ENCODE measurements at regions not wholly inside any gene's neighbourhood (a gene's known extent, or its start where the extent isn't known, plus 50 kb on each side); places are given as distances from the start of the nearest gene placed in this dataset.

GRCh38 chr4:137934046-137934445 is 308.1 kb downstream of the SLC7A11 start (continued):
- TF ChIP-seq STAT6 (CRISPR knock-in tag; conservative IDR thresholded peaks at IDR 0.05; ENCODE audit: low read depth): no peak
- TF ChIP-seq SOX15 (CRISPR knock-in tag; IDR thresholded peaks at IDR 0.05): no peak

GRCh38 chr4:137927972-137928371 is 314.2 kb downstream of the SLC7A11 start:
- no peak overlapping the region for H3K4me3 Mint-ChIP-seq
- H3K36me3 Mint-ChIP-seq: no peaks in the 10 kb centered on the region
- H3K4me1 Mint-ChIP-seq: no peaks in the 10 kb centered on the region
- ATAC-seq (no peak), DNase-seq (ENCODE audit: low spot score) (no peak)
- no peaks in the 10 kb centered on the region for H3K27me3 Mint-ChIP-seq (ENCODE audit: low read depth)
- TF ChIP-seq ZNF512 (CRISPR knock-in tag; IDR thresholded peaks at IDR 0.05; ENCODE audit: borderline replicate concordance) (no peak), ZNF232 (CRISPR knock-in tag; IDR thresholded peaks at IDR 0.05) (no peak), TCF7 (CRISPR knock-in tag; IDR thresholded peaks at IDR 0.05; ENCODE audit: low read depth) (no peak), ZNF671 (CRISPR knock-in tag; IDR thresholded peaks at IDR 0.05) (no peak), ZNF219 (CRISPR knock-in tag; IDR thresholded peaks at IDR 0.05; ENCODE audit: borderline replicate concordance) (no peak), MYBL2 (CRISPR knock-in tag; IDR thresholded peaks at IDR 0.05) (no peak), NR2C2 (CRISPR knock-in tag; IDR thresholded peaks at IDR 0.05) (no peak), FOXP1 (CRISPR knock-in tag; IDR thresholded peaks at IDR 0.05; ENCODE audit: borderline replicate concordance) (no peak), ZBTB43 (CRISPR knock-in tag; IDR thresholded peaks at IDR 0.05) (no peak), ZNF416 (CRISPR knock-in tag; IDR thresholded peaks at IDR 0.05) (no peak), ELF4 (CRISPR knock-in tag; IDR thresholded peaks at IDR 0.05; ENCODE audit: low read depth) (no peak), NFYB (CRISPR knock-in tag; conservative IDR thresholded peaks at IDR 0.05; ENCODE audit: low read depth) (no peak), ZNF121 (CRISPR knock-in tag; IDR thresholded peaks at IDR 0.05) (no peak), ZNF423 (CRISPR knock-in tag; IDR thresholded peaks at IDR 0.05) (no peak), NFE2L1 (CRISPR knock-in tag; IDR thresholded peaks at IDR 0.05) (no peak)
- H3K9me3 Mint-ChIP-seq: no peaks in the 10 kb centered on the region
- ChIA-PET CTCF (no interaction called here), POLR2A (no interaction called here)
- no peak overlapping the region for H3K27ac Mint-ChIP-seq

GRCh38 chr4:137923494-137923893 is 318.7 kb downstream of the SLC7A11 start:
- Mint-ChIP-seq H3K4me1 (no peaks in the 10 kb centered on the region), H3K27ac (no peak overlapping the region), H3K4me3 (no peak overlapping the region), H3K27me3 (ENCODE audit: low read depth) (no peaks in the 10 kb centered on the region), H3K9me3 (no peaks in the 10 kb centered on the region; the same call in 1 of the 2 replicates), H3K36me3 (no peaks in the 10 kb centered on the region)
- ChIA-PET POLR2A (no interaction called here), CTCF (no interaction called here)
- no peak for DNase-seq (ENCODE audit: low spot score)
- ATAC-seq: no peak
- no peak for TF ChIP-seq AR (CRISPR knock-in tag; IDR thresholded peaks at IDR 0.05)
- TF ChIP-seq E2F1 (CRISPR knock-in tag; IDR thresholded peaks at IDR 0.05): no peak
- no peak for TF ChIP-seq ATF1 (CRISPR knock-in tag; IDR thresholded peaks at IDR 0.05)
- no peak for TF ChIP-seq ZNF512 (CRISPR knock-in tag; IDR thresholded peaks at IDR 0.05; ENCODE audit: borderline replicate concordance)
- TF ChIP-seq NR1H2 (CRISPR knock-in tag; IDR thresholded peaks at IDR 0.05): no peak
- no peak for TF ChIP-seq MYBL2 (CRISPR knock-in tag; IDR thresholded peaks at IDR 0.05)
- TF ChIP-seq ZBTB43 (CRISPR knock-in tag; IDR thresholded peaks at IDR 0.05): no peak
- no peak for TF ChIP-seq SMAD3 (CRISPR knock-in tag; IDR thresholded peaks at IDR 0.05; ENCODE audit: borderline replicate concordance)
